ENCODE measurements at regions not wholly inside any gene's neighbourhood (a gene's known extent, or its start where the extent isn't known, plus 50 kb on each side); places are given as distances from the start of the nearest gene placed in this dataset.

DNA sequence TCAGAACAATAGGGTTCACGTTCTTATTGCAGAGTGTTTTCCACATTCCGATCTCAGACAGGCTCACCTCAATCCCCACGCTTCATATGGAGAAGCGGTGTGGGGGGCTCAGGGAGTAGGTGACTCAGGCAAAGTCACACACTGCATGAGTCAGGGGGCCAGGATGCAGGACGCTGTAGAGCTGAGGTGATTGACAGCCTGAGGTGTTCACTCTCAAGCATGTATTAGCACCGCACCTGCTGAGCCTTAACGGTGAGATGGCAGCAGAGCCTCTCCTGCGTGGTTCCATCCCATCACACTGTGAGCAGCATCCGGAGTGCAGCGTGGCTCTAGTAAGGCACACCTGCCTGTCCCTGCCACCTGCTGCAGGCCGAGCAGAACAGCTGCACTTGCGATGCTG lies 194.0 kb downstream of the IRX2 start:
- no peak overlapping the region for H3K4me2 ChIP-seq
- peaks cover 9% of the 10 kb centered on the region for H3K27me3 Mint-ChIP-seq (ENCODE audit: insufficient read depth, low read depth)
- peaks cover 7% of the 10 kb centered on the region for H3K36me3 ChIP-seq
- no peaks in the 10 kb centered on the region for H3K27me3 ChIP-seq
- peaks cover 3% of the 10 kb centered on the region for H3K36me3 Mint-ChIP-seq
- H2AFZ ChIP-seq (replicated peaks): no peak overlapping the region
- H3K27ac ChIP-seq: no peak overlapping the region
- H3K9me3 Mint-ChIP-seq: peaks cover 30% of the 10 kb centered on the region
- no peaks in the 10 kb centered on the region for H3F3A ChIP-seq (ENCODE audit: low read depth)
- H3K4me3 ChIP-seq: no peak overlapping the region
- no peak overlapping the region for H3K4me3 Mint-ChIP-seq
- H3K9ac ChIP-seq: no peak overlapping the region
- H4K20me1 ChIP-seq (ENCODE audit: low read depth): no peaks in the 10 kb centered on the region
- no peak for DNase-seq (ENCODE audit: low spot score)
- H3K4me1 ChIP-seq: no peaks in the 10 kb centered on the region
- H3K9me3 ChIP-seq (ENCODE audit: low read depth): peaks cover 15% of the 10 kb centered on the region
- no peak overlapping the region for H3K27ac Mint-ChIP-seq
- no peaks in the 10 kb centered on the region for H3K79me2 ChIP-seq (ENCODE audit: low read depth)
- TF ChIP-seq CTCF (IDR thresholded peaks at IDR 0.05): no peak
- TF ChIP-seq EZH2 (IDR thresholded peaks at IDR 0.05): no peak
- TF ChIP-seq EZH2phosphoT487 (IDR thresholded peaks at IDR 0.05): no peak
- peaks cover 3% of the 10 kb centered on the region for H3K4me1 Mint-ChIP-seq

DNA sequence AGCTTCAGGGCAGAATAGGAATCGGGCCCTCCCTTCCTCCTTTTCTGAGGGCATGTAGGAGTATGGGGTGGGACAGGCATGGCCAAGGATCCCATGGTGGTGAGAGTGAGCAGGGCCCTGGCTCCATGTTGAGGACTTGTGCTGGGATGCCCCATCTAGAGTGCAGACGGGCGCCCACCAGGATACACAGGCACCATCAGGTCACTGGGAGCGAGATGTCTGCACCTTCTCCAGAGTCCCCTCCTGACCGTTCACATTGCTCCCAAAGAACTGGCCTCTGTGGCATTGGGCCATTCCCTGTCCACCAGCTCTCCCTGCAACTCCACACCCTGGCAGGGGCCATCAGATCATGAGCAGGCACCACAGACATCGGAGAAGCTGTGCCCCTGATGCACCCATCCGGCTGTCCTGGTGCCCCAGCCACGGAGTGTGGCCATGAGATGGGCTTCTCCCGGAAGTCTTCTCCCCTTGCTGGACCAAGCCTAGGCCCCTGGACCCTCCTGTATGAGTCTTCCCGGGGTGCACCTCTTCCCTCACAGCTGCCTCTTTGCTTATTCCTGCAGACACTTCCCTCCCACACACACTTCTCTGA lies 195.0 kb downstream of the IRX2 start:
- no peak for DNase-seq (ENCODE audit: low spot score)
- H3F3A ChIP-seq (ENCODE audit: low read depth): no peaks in the 10 kb centered on the region
- H3K4me3 ChIP-seq: no peak overlapping the region
- no peak overlapping the region for H3K9ac ChIP-seq
- no peaks in the 10 kb centered on the region for H4K20me1 ChIP-seq (ENCODE audit: low read depth)
- Mint-ChIP-seq H3K36me3 (peaks cover 3% of the 10 kb centered on the region), H3K4me1 (peaks cover 3% of the 10 kb centered on the region), H3K9me3 (peaks cover 31% of the 10 kb centered on the region), H3K4me3 (no peak overlapping the region), H3K27me3 (ENCODE audit: insufficient read depth, low read depth) (peaks cover 9% of the 10 kb centered on the region), H3K27ac (no peak overlapping the region)
- H3K27ac ChIP-seq: no peak overlapping the region
- no peak overlapping the region for H3K4me2 ChIP-seq
- peaks cover 7% of the 10 kb centered on the region for H3K36me3 ChIP-seq
- H3K79me2 ChIP-seq (ENCODE audit: low read depth): no peaks in the 10 kb centered on the region
- H3K27me3 ChIP-seq: no peaks in the 10 kb centered on the region
- no peak for TF ChIP-seq CTCF (IDR thresholded peaks at IDR 0.05)
- no peak for TF ChIP-seq EZH2phosphoT487 (IDR thresholded peaks at IDR 0.05)
- TF ChIP-seq EZH2 (IDR thresholded peaks at IDR 0.05): no peak
- peaks cover 15% of the 10 kb centered on the region for H3K9me3 ChIP-seq (ENCODE audit: low read depth)
- H2AFZ ChIP-seq (replicated peaks): no peak overlapping the region
- no peaks in the 10 kb centered on the region for H3K4me1 ChIP-seq

DNA sequence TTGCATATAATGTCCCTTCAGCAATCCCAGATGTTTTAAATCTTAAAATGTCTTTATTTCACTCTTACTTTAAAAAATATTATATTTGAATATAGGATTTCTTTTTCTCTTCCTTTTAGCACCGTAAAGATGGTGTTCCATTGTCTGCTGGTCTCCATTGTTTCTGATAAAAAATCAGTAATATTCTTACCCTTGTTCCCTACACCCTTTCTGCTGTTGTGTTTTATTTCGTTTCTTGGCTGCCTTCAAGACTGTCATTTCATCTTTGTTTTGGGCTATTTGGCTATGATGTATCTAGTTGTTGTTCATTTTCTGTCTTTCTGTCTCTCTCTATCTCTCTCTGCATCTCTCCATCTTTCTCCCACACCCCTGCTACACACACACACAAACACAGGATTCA lies 197.9 kb downstream of the IRX2 start:
- no peaks in the 10 kb centered on the region for H4K20me1 ChIP-seq (ENCODE audit: low read depth)
- no peak for DNase-seq (ENCODE audit: low spot score)
- peaks cover 28% of the 10 kb centered on the region for H3K9me3 Mint-ChIP-seq
- TF ChIP-seq EZH2 (IDR thresholded peaks at IDR 0.05): no peak
- TF ChIP-seq CTCF (IDR thresholded peaks at IDR 0.05): no peak
- TF ChIP-seq EZH2phosphoT487 (IDR thresholded peaks at IDR 0.05): no peak
- H3K27me3 ChIP-seq: no peaks in the 10 kb centered on the region
- no peaks in the 10 kb centered on the region for H3K4me1 ChIP-seq
- peaks cover 9% of the 10 kb centered on the region for H3K27me3 Mint-ChIP-seq (ENCODE audit: insufficient read depth, low read depth)
- no peaks in the 10 kb centered on the region for H3K79me2 ChIP-seq (ENCODE audit: low read depth)
- H3K4me2 ChIP-seq: no peak overlapping the region
- H3K36me3 ChIP-seq: peaks cover 7% of the 10 kb centered on the region
- peaks cover 3% of the 10 kb centered on the region for H3K4me1 Mint-ChIP-seq
- H3K36me3 Mint-ChIP-seq: peaks cover 3% of the 10 kb centered on the region
- no peak overlapping the region for H2AFZ ChIP-seq (replicated peaks)
- no peak overlapping the region for H3K27ac Mint-ChIP-seq
- no peak overlapping the region for H3K9ac ChIP-seq
- H3K4me3 ChIP-seq: no peak overlapping the region
- H3F3A ChIP-seq (ENCODE audit: low read depth): no peaks in the 10 kb centered on the region
- peak overlapping the region; percentile 1 for H3K4me3 Mint-ChIP-seq
- H3K27ac ChIP-seq: no peak overlapping the region
- H3K9me3 ChIP-seq (ENCODE audit: low read depth): peaks cover 15% of the 10 kb centered on the region

All from neural progenitor cell (in vitro differentiated cells).